Thoracic aorta (tissue), 2 donors: ENCODE measurements at regions not wholly inside any gene's neighbourhood (a gene's known extent, or its start where the extent isn't known, plus 50 kb on each side); places are given as distances from the start of the nearest gene placed in this dataset.

ENCODE experiments used
- ATAC-seq: fragments of 150-250 bp; one replicate; pipeline ENCODE4 v1.8.0; 2017; ENCODE audit warnings: low read depth; ENCODE audit not compliant: insufficient number of reproducible peaks, low FRiP score
- DNase-seq: peaks from one replicate; pipeline ENCODE4 v3.0.0-alpha.2; 2020; ENCODE audit warnings: low spot score
- H3K27ac ChIP-seq, 2 donors: fragments of 200-600 bp; sonication (generic); 1 replicate in 1 of 2; 2 replicates in 1 of 2; pipeline ENCODE4 v1.5.1; 2016; ENCODE audit warnings: mild to moderate bottlenecking in 2 of 2, moderate library complexity in 2 of 2
- H3K27me3 ChIP-seq: fragments of 200-600 bp; sonication (generic); replicated peaks from 2 replicates; pipeline ENCODE4 v1.6.0; 2016; ENCODE audit warnings: mild to moderate bottlenecking; ENCODE audit not compliant: insufficient read depth
- H3K36me3 ChIP-seq: fragments of 200-600 bp; sonication (generic); one replicate; pipeline ENCODE4 v1.5.1; 2016
- H3K4me1 ChIP-seq, 2 donors: fragments of 200-600 bp; sonication (generic); 1 replicate in 1 of 2; 2 replicates in 1 of 2; pipeline versions ENCODE4 v1.5.1 to v1.6.0; 2016; ENCODE audit warnings: low read depth in 2 of 2, mild to moderate bottlenecking in 1 of 2; ENCODE audit not compliant: control insufficient read depth in 1 of 2
- H3K4me3 ChIP-seq: fragments of 200-600 bp; sonication (generic); 2 replicates; pipeline ENCODE4 v1.5.1; 2016; ENCODE audit warnings: mild to moderate bottlenecking
- H3K9me3 ChIP-seq: fragments of 200-600 bp; sonication (generic); 2 replicates; pipeline ENCODE4 v1.5.1; 2016
- CTCF ChIP-seq: fragments of 200-600 bp; sonication (generic); IDR thresholded peaks from one replicate; pipeline ENCODE4 v1.5.1; 2019; ENCODE audit warnings: antibody characterized with exemption

- DNase-seq (no peak), ATAC-seq (no peak)
- Histone ChIP-seq H3K4me3 (no peak overlapping the region), H3K27me3 (no peaks in the 10 kb centered on the region), H3K9me3 (no peaks in the 10 kb centered on the region), H3K36me3 (no peaks in the 10 kb centered on the region), H3K4me1 (no peaks in the 10 kb centered on the region), H3K27ac (no peak overlapping the region)
- no peak for TF ChIP-seq CTCF
Observed at GRCh38 chr10:80921032-80921431, 383.3 kb downstream of the SH2D4B start.

- peak; percentile 57 for TF ChIP-seq CTCF
- Histone ChIP-seq H3K36me3 (no peaks in the 10 kb centered on the region), H3K9me3 (no peaks in the 10 kb centered on the region), H3K4me3 (no peak overlapping the region), H3K27ac (no peak overlapping the region), H3K27me3 (no peaks in the 10 kb centered on the region), H3K4me1 (no peaks in the 10 kb centered on the region)
- DNase-seq (no peak), ATAC-seq (no peak)
Observed at GRCh38 chr10:80924063-80924952, 386.6 kb downstream of the SH2D4B start.

- no peak for TF ChIP-seq CTCF
- no peaks in the 10 kb centered on the region for H3K36me3 ChIP-seq
Observed at GRCh38 chr10:80927419-80928078, 389.8 kb downstream of the SH2D4B start.

GRCh38 chr10:80938903-80939302 lies 401.2 kb downstream of the SH2D4B start:
- Histone ChIP-seq H3K36me3 (no peaks in the 10 kb centered on the region), H3K4me3 (no peak overlapping the region), H3K9me3 (no peaks in the 10 kb centered on the region), H3K4me1 (no peaks in the 10 kb centered on the region), H3K27me3 (no peaks in the 10 kb centered on the region), H3K27ac (no peak overlapping the region)
- ATAC-seq (no peak), DNase-seq (no peak)
- TF ChIP-seq CTCF = no peak

More at GRCh38 chr10:80927419-80928078, 389.8 kb downstream of the SH2D4B start:
- H3K4me3 ChIP-seq = no peak overlapping the region
- H3K27me3 ChIP-seq = no peaks in the 10 kb centered on the region
- H3K4me1 ChIP-seq = no peaks in the 10 kb centered on the region
- no peak for ATAC-seq
- no peaks in the 10 kb centered on the region for H3K9me3 ChIP-seq
- DNase-seq = no peak
- H3K27ac ChIP-seq = no peak overlapping the region

GRCh38 chr10:80945264-80945880 lies 407.7 kb downstream of the SH2D4B start:
- no peaks in the 10 kb centered on the region for H3K27me3 ChIP-seq
- TF ChIP-seq CTCF = peak; percentile 19
- no peak overlapping the region for H3K4me3 ChIP-seq
- no peak overlapping the region for H3K27ac ChIP-seq
- H3K9me3 ChIP-seq = no peaks in the 10 kb centered on the region
- DNase-seq = no peak
- ATAC-seq = no peak
- H3K4me1 ChIP-seq = peaks cover 10 to 16% of the 10 kb centered on the region in 2 donors
- no peaks in the 10 kb centered on the region for H3K36me3 ChIP-seq
